ENCODE measurements at regions not wholly inside any gene's neighbourhood (a gene's known extent, or its start where the extent isn't known, plus 50 kb on each side); places are given as distances from the start of the nearest gene placed in this dataset.

DNA sequence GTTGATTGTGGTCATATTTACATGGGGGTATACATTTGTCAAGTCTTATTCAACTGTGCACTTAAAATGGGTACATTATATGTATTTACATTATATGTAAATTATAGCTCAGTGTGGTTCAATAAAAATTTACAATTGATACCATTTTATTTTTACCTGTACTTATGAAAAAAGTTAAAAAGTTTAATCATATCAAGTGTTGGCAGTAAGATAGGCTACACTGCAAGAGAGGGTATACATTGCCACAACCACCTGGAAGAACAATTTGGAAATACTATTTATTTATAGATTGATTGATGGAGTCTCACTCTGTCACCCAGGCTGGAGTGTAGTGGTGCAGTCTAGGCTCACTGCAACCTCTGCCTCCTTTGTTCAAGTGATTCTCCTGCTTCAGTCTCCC is 453.3 kb downstream of the XYLT1 start:
- Histone ChIP-seq H3K4me3 (ENCODE audit: low read length) (no peak overlapping the region), H3K36me3 (ENCODE audit: control insufficient read depth, insufficient read depth, low read length) (no peaks in the 10 kb centered on the region), H3K9me3 (ENCODE audit: control insufficient read depth, low read depth, low read length) (no peaks in the 10 kb centered on the region), H3K27ac (ENCODE audit: low read length) (no peak overlapping the region), H3K27me3 (ENCODE audit: control insufficient read depth, insufficient read depth, low read length) (no peaks in the 10 kb centered on the region), H3K4me1 (ENCODE audit: control insufficient read depth, insufficient read depth, low read length) (no peaks in the 10 kb centered on the region)
- DNase-seq, result no peak

DNA sequence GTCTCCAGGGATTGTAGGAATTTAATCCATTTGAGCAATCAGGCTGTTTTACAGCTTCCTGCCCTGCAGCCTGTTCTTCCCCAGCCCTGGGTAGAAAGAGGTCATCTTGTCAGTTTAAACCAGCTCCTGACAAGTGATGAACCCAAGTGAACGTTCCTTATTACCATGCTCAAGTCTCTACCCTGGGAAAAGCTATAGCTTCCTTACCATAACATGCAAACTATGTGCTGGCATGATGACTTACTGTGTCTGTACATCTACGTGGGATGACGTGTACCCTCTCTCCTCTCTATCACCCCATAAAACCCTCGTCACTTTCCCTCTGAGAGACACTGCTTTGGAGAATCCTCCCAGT is 452.2 kb downstream of the XYLT1 start:
- Histone ChIP-seq H3K9me3 (ENCODE audit: control insufficient read depth, low read depth, low read length) (no peaks in the 10 kb centered on the region), H3K4me1 (ENCODE audit: control insufficient read depth, insufficient read depth, low read length) (no peaks in the 10 kb centered on the region), H3K4me3 (ENCODE audit: low read length) (no peak overlapping the region), H3K27me3 (ENCODE audit: control insufficient read depth, insufficient read depth, low read length) (no peaks in the 10 kb centered on the region), H3K36me3 (ENCODE audit: control insufficient read depth, insufficient read depth, low read length) (no peaks in the 10 kb centered on the region), H3K27ac (ENCODE audit: low read length) (no peak overlapping the region)
- no peak for DNase-seq
- no CpG with 5 or more reads among the region's 4 CpGs for WGBS (ENCODE audit: insufficient coverage, low lambda C conversion rate)

DNA sequence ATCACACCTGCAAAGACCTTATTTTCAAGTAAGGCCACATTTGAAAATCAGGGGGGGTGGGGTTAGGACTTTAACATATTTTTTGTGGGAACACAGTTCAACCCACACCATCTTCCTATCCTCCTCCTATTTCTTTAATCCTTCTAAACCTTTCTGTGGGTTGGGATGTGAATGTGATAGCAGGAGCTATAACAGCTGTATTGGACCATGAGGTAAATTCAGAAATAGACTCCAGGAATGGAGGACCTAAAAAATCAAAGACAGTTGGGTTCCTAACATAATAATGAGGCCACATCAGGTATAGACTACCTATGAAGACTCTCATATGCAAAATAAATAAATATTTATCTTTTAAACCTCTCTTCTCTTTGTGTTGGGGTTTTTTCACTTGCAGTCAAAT is 451.4 kb downstream of the XYLT1 start:
- Histone ChIP-seq H3K4me3 (ENCODE audit: low read length) (no peak overlapping the region), H3K27me3 (ENCODE audit: control insufficient read depth, insufficient read depth, low read length) (no peaks in the 10 kb centered on the region), H3K9me3 (ENCODE audit: control insufficient read depth, low read depth, low read length) (no peaks in the 10 kb centered on the region), H3K36me3 (ENCODE audit: control insufficient read depth, insufficient read depth, low read length) (no peaks in the 10 kb centered on the region), H3K27ac (ENCODE audit: low read length) (no peak overlapping the region), H3K4me1 (ENCODE audit: control insufficient read depth, insufficient read depth, low read length) (no peaks in the 10 kb centered on the region)
- DNase-seq, result no peak

DNA sequence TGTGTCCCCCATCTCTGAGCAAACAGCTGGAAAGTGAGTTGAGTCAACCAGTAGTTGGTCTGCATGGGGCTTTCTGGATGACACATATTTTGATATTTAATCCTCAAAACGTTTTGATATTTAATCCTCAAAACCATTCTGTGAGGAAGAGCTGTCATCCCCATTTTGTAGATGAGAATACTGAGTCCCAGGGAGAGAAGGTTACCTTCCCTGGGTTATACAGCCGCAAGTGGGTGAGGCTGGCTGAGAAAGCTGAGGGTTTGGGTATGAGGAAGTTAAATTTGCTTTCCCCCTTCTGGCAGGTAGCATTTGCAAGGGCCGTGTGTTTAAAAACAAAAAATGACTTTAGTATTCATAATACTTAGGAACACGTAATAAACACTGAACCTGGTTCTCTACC is 447.2 kb downstream of the XYLT1 start:
- no peak overlapping the region for H3K4me3 ChIP-seq (ENCODE audit: low read length)
- no peaks in the 10 kb centered on the region for H3K4me1 ChIP-seq (ENCODE audit: control insufficient read depth, insufficient read depth, low read length)
- H3K9me3 ChIP-seq (ENCODE audit: control insufficient read depth, low read depth, low read length), result no peaks in the 10 kb centered on the region
- WGBS (ENCODE audit: insufficient coverage, low lambda C conversion rate), result 40% methylated on average over 1 of the region's 4 CpGs
- no peaks in the 10 kb centered on the region for H3K36me3 ChIP-seq (ENCODE audit: control insufficient read depth, insufficient read depth, low read length)
- no peaks in the 10 kb centered on the region for H3K27me3 ChIP-seq (ENCODE audit: control insufficient read depth, insufficient read depth, low read length)
- no peak for DNase-seq
- H3K27ac ChIP-seq (ENCODE audit: low read length), result no peak overlapping the region

DNA sequence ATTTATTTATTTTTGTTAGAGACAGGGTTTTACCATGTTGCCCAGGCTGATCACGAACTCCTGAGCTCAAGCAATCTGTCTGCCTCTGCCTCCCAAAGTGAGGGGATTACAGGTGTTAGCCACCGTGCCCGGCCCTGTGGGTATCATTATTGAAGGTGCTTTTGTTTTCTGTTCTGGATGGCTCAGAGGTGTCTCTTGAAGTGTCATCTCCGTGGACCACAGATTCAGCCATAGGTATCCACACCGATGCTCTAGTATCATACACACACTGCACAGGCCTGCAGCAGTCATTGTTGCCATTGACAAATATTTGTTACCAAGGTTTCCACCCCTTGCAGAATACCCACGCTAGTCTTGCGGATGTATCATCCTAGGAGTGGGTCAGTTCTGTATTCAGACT is 446.2 kb downstream of the XYLT1 start:
- H3K4me1 ChIP-seq (ENCODE audit: control insufficient read depth, insufficient read depth, low read length), result no peaks in the 10 kb centered on the region
- H3K36me3 ChIP-seq (ENCODE audit: control insufficient read depth, insufficient read depth, low read length), result no peaks in the 10 kb centered on the region
- no peaks in the 10 kb centered on the region for H3K27me3 ChIP-seq (ENCODE audit: control insufficient read depth, insufficient read depth, low read length)
- WGBS (ENCODE audit: insufficient coverage, low lambda C conversion rate), result no CpG with 5 or more reads among the region's 7 CpGs
- H3K9me3 ChIP-seq (ENCODE audit: control insufficient read depth, low read depth, low read length), result no peaks in the 10 kb centered on the region
- DNase-seq, result no peak
- no peak overlapping the region for H3K4me3 ChIP-seq (ENCODE audit: low read length)
- H3K27ac ChIP-seq (ENCODE audit: low read length), result no peak overlapping the region

DNA sequence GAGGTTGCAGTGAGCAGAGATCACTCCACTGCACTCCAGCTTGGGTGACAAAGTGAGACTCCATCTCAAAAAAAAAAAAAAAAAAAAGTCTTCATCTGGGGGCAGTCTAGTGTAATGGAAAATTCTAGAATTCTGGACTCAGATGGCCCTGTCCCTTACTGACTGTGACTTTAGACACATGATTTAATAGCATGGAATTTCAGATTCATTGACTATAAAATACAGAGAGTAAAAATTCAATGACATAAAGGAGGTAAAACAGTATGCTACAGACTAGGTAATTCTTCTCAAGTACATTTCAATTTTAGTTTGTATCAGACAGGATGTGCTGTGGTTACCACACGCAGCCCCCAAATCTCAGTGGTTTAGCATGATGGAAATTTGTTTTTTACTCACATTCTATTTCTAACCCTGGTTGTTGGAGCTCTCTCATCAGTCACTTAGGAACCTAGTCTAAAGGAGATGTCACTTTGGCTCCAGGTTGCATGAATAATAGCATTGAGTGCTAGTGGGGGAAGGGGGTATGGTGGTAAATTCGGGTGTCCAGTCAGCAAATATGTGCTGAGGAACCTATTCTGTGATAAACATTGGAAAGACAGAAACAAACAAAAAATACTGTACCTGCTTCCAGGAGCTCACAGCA is 444.0 kb downstream of the XYLT1 start:
- H3K9me3 ChIP-seq (ENCODE audit: control insufficient read depth, low read depth, low read length), result no peaks in the 10 kb centered on the region
- no peak overlapping the region for H3K4me3 ChIP-seq (ENCODE audit: low read length)
- no peaks in the 10 kb centered on the region for H3K27me3 ChIP-seq (ENCODE audit: control insufficient read depth, insufficient read depth, low read length)
- DNase-seq, result no peak
- no peaks in the 10 kb centered on the region for H3K36me3 ChIP-seq (ENCODE audit: control insufficient read depth, insufficient read depth, low read length)
- no peaks in the 10 kb centered on the region for H3K4me1 ChIP-seq (ENCODE audit: control insufficient read depth, insufficient read depth, low read length)
- WGBS (ENCODE audit: insufficient coverage, low lambda C conversion rate), result no CpG with 5 or more reads among the region's 2 CpGs
- no peak overlapping the region for H3K27ac ChIP-seq (ENCODE audit: low read length)

DNA sequence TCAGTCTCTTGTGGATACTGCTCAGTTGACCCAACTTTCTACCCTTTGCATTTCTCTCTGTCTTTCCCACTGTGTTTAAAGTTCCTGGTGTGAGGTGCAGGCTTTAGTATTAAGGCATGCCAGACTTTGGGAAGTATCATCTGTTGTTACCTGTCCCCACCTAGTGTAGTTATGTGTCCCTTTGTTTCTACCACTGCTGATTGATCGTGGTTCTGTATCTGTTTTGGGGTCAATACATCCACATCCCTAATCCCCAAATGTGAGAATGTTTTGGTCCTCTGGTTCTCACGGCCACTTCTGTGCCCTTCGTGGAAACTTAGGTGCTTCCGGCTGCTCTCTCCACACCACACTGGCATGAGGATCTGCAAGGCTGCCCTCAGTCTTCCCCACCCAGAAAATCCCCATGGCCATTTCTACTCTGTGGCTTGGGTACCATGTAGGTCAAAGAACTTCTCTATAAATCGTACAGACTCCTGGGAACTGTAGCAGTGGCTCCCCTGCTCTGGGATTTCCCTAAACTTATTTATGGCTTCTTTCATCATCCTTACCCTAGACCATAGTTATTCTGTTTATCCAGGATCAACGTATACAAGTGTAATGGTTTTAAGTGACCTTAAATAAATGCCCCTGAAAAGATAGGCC is 443.2 kb downstream of the XYLT1 start:
- H3K4me3 ChIP-seq (ENCODE audit: low read length), result no peak overlapping the region
- H3K9me3 ChIP-seq (ENCODE audit: control insufficient read depth, low read depth, low read length), result no peaks in the 10 kb centered on the region
- H3K27me3 ChIP-seq (ENCODE audit: control insufficient read depth, insufficient read depth, low read length), result no peaks in the 10 kb centered on the region
- no peak overlapping the region for H3K27ac ChIP-seq (ENCODE audit: low read length)
- no CpG with 5 or more reads among the region's 6 CpGs for WGBS (ENCODE audit: insufficient coverage, low lambda C conversion rate)
- H3K36me3 ChIP-seq (ENCODE audit: control insufficient read depth, insufficient read depth, low read length), result no peaks in the 10 kb centered on the region
- H3K4me1 ChIP-seq (ENCODE audit: control insufficient read depth, insufficient read depth, low read length), result no peaks in the 10 kb centered on the region
- DNase-seq, result no peak

DNA sequence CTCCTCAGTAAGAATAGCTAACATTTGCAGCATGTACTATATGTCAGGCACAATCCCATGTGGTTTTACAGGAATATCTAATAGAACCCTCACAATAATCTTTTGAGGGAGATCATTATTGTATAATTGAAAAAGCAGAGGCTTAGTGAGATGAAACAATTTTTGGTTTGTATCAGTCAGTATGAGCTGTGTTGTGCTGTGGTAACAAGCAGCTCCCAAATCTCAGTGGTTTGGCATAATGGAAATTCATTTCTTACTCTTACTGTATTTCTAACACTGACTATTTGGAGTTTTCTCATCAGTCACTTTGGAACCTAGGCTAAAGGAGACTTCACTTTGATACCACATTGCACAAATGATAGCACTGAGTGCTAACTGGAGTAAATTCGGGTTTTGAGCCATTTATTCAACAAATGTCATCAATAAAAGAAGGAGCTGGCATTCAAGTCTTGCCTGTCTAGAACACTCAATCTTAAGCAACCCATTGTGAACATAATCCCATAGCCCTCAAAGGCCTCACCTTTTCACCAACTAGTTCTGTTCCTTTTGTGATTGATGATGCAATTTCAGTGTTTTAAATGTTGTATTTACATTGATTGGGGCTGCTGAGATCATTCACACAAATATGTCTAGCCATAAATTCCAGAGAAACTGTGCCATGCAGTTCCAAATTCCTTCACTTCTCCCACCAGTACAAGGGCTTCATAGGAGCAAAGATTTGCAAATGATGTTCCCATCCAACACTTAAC is 441.0 kb downstream of the XYLT1 start:
- no peak for DNase-seq
- WGBS (ENCODE audit: insufficient coverage, low lambda C conversion rate), result no CpG with 5 or more reads among the region's 1 CpG
- H3K27me3 ChIP-seq (ENCODE audit: control insufficient read depth, insufficient read depth, low read length), result no peaks in the 10 kb centered on the region
- no peaks in the 10 kb centered on the region for H3K4me1 ChIP-seq (ENCODE audit: control insufficient read depth, insufficient read depth, low read length)
- H3K4me3 ChIP-seq (ENCODE audit: low read length), result no peak overlapping the region
- H3K27ac ChIP-seq (ENCODE audit: low read length), result no peak overlapping the region
- H3K9me3 ChIP-seq (ENCODE audit: control insufficient read depth, low read depth, low read length), result no peaks in the 10 kb centered on the region
- no peaks in the 10 kb centered on the region for H3K36me3 ChIP-seq (ENCODE audit: control insufficient read depth, insufficient read depth, low read length)

DNA sequence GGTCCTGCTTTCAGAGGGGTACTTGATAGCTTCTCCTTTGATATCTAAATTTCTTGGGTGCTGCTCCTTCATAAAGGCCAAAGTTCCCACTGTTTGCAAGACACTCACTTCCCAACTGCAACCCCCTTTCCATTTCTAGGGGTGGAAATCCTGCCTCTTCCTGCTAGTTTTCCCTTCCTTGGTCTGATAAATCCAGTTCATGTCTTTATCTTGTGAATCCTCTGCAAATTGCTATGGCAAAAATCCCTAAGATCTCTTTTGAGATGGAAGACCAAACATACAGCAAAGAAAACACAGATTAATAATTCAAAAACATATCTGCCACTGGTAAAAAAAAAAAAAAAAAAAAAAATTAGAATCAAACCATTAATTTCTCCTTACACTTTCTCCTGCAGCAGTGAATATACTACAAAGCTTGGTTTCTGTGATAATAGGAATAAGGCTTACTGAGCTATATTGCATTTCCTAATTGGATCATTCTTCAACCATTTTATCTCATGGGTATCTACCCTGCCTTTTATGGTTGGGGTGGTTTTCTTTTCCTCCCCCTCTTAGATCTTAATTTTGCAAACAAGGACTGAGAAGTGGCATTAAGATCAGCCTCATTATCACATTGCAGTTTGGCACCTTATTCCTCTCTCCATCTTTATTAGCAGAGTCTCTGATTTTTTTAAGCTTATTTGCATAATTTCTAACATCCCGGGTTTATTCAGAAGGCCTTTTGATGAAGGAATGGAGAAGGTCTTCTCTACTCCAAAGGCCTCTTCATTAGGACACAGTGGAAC is 439.1 kb downstream of the XYLT1 start:
- Histone ChIP-seq H3K27ac (ENCODE audit: low read length) (no peak overlapping the region), H3K4me3 (ENCODE audit: low read length) (no peak overlapping the region), H3K27me3 (ENCODE audit: control insufficient read depth, insufficient read depth, low read length) (no peaks in the 10 kb centered on the region), H3K9me3 (ENCODE audit: control insufficient read depth, low read depth, low read length) (no peaks in the 10 kb centered on the region), H3K36me3 (ENCODE audit: control insufficient read depth, insufficient read depth, low read length) (no peaks in the 10 kb centered on the region), H3K4me1 (ENCODE audit: control insufficient read depth, insufficient read depth, low read length) (no peaks in the 10 kb centered on the region)
- 100% methylated on average over 1 of the region's 1 CpG for WGBS (ENCODE audit: insufficient coverage, low lambda C conversion rate)
- DNase-seq, result no peak

DNA sequence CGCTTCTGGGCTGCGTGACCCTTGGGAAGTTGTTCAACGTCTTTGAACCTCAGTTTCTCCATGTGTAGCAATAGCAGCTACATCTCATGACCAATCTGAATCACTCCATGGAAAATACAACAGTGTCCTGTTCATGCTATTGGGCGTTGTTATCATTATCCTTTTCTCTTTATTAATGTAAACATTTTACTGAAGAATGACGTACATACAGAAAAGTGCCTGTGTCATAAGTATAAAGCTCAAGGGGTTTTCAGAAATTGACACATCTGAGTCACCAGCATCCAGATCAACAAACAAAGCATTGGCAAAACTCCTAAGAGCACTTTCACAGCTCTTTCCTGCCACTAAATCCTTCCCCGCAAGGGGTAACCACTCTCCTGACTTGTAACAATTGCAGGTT is 438.4 kb downstream of the XYLT1 start:
- no peaks in the 10 kb centered on the region for H3K4me1 ChIP-seq (ENCODE audit: control insufficient read depth, insufficient read depth, low read length)
- no peaks in the 10 kb centered on the region for H3K36me3 ChIP-seq (ENCODE audit: control insufficient read depth, insufficient read depth, low read length)
- no peak overlapping the region for H3K4me3 ChIP-seq (ENCODE audit: low read length)
- DNase-seq, result no peak
- WGBS (ENCODE audit: insufficient coverage, low lambda C conversion rate), result 83% methylated on average over 1 of the region's 6 CpGs
- no peaks in the 10 kb centered on the region for H3K9me3 ChIP-seq (ENCODE audit: control insufficient read depth, low read depth, low read length)
- H3K27me3 ChIP-seq (ENCODE audit: control insufficient read depth, insufficient read depth, low read length), result no peaks in the 10 kb centered on the region
- no peak overlapping the region for H3K27ac ChIP-seq (ENCODE audit: low read length)
